A673 (cell line): ENCODE measurements at regions not wholly inside any gene's neighbourhood (a gene's known extent, or its start where the extent isn't known, plus 50 kb on each side); places are given as distances from the start of the nearest gene placed in this dataset.

Experiments
- BruUV-seq: library from RNA; stranded (reverse); fragments of 400-500 nt; replicated peaks from 2 replicates; lab custom pipeline; 2021; lab: Mats Ljungman, UMichigan
- CTCF ChIA-PET: fragments of 300-600 bp; sonication (Branson Sonifier 250); formaldehyde crosslinking; loops from one replicate; lab custom pipeline; 2022; ENCODE audit warnings: antibody characterized with exemption; lab: Charles Lee
- POLR2A ChIA-PET: fragments of 300-600 bp; sonication (Branson Sonifier 250); formaldehyde crosslinking; loops from one replicate; lab custom pipeline; 2022; ENCODE audit warnings: antibody characterized with exemption; ENCODE audit not compliant: low non-redundant PET; lab: Charles Lee
- DNase-seq: peaks from one replicate; pipeline ENCODE4 v3.0.0-alpha.2; 2015; ENCODE audit warnings: low spot score
- H3K27ac ChIP-seq: fragments of 200-600 bp; sonication (generic); 2 replicates; pipeline ENCODE4 v1.5.1; 2016; ENCODE audit warnings: mixed run types, low read depth, mild to moderate bottlenecking, mixed read lengths, antibody characterized with exemption, low read length; ENCODE audit not compliant: poor library complexity, severe bottlenecking
- H3K27me3 ChIP-seq: fragments of 200-600 bp; sonication (generic); replicated peaks from 2 replicates; pipeline ENCODE4 v1.6.1; 2017; ENCODE audit warnings: mixed run types, low read depth, mild to moderate bottlenecking, mixed read lengths, antibody characterized with exemption, low read length; ENCODE audit not compliant: insufficient read depth, poor library complexity
- H3K36me3 ChIP-seq: fragments of 200-600 bp; sonication (generic); 2 replicates; pipeline ENCODE4 v1.6.1; 2016; ENCODE audit warnings: mixed run types, mild to moderate bottlenecking, mixed read lengths, antibody characterized with exemption, low read length; ENCODE audit not compliant: insufficient read depth, poor library complexity, severe bottlenecking
- H3K4me1 ChIP-seq: fragments of 200-600 bp; sonication (generic); 2 replicates; pipeline ENCODE4 v1.6.1; 2017; ENCODE audit warnings: mixed run types, mild to moderate bottlenecking, mixed read lengths, antibody characterized with exemption, low read length; ENCODE audit not compliant: insufficient read depth, poor library complexity, severe bottlenecking
- H3K4me3 ChIP-seq: fragments of 200-600 bp; sonication (generic); 2 replicates; pipeline ENCODE4 v1.5.1; 2016; ENCODE audit warnings: low read depth, mixed run types, mild to moderate bottlenecking, mixed read lengths, low read length; ENCODE audit not compliant: poor library complexity, severe bottlenecking
- H3K9me3 ChIP-seq: fragments of 200-600 bp; sonication (generic); 2 replicates; pipeline ENCODE4 v1.6.1; 2016; ENCODE audit warnings: mixed run types, low read depth, mild to moderate bottlenecking, mixed read lengths, antibody characterized with exemption, low read length; ENCODE audit not compliant: poor library complexity, severe bottlenecking
- CTCF ChIP-seq: fragments of 300-800, 200-600 bp; sonication (generic); conservative IDR thresholded peaks from 2 replicates; pipeline ENCODE4 v1.5.1; 2017; ENCODE audit warnings: low read depth, mild to moderate bottlenecking, antibody characterized with exemption, low read length, moderate library complexity, mixed read lengths
- EZH2 ChIP-seq: fragments of 200-600 bp; sonication (generic); IDR thresholded peaks from 2 replicates; pipeline ENCODE4 v1.6.1; 2017; ENCODE audit warnings: borderline replicate concordance, low read depth, mild to moderate bottlenecking, mixed read lengths, antibody characterized with exemption, low read length; ENCODE audit not compliant: poor library complexity, severe bottlenecking
- intact Hi-C: fragments of 100-400 bp; cut with micrococcal nuclease; formaldehyde crosslinking; loops from one replicate; pipeline ENCODE4 v1.10.0; 2022; ENCODE audit not compliant: unreplicated experiment

GRCh38 chr14:95446470-95446869 is 70.0 kb downstream of the SYNE3 start:
- BruUV-seq: no TSS peak
- no peaks in the 10 kb centered on the region for H3K9me3 ChIP-seq
- intact Hi-C loops: no loop called here
- no peaks in the 10 kb centered on the region for H3K27me3 ChIP-seq
- H3K36me3 ChIP-seq: no peaks in the 10 kb centered on the region
- CTCF ChIA-PET: interaction anchor here (0.6 kb wide), 1 partner anchor 902 kb away, joined by 3 read pairs; no protein-coding TSS in a partner anchor
- no peak for TF ChIP-seq CTCF
- TF ChIP-seq EZH2: no peak
- H3K4me1 ChIP-seq: no peaks in the 10 kb centered on the region
- DNase-seq: no peak
- POLR2A ChIA-PET: interaction anchor here (0.5 to 0.6 kb wide), 2 partner anchors 19 to 58 kb away, joined by 4 to 9 read pairs; no protein-coding TSS in a partner anchor
- no peak overlapping the region for H3K27ac ChIP-seq
- H3K4me3 ChIP-seq: no peak overlapping the region

DNA sequence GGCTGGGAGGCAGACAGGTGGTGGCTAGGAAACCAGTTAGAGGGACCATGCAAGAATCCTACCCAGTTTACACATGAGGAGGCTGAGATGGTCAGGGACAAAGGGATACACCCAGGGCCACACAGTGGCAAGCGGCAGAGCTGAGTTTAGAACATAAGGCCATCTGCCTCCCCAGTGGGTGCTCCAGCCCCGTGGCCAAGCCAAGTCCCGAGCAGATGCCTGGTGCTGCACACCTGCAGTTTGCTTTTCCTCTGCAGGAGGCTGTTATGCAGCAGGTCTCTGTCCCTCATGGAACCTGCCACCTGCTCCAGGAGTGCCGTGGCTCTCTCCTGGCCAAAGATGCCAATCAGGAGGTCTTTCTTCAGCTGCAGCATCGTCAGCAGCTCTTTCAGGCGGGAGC is 70.8 kb downstream of the SYNE3 start:
- H3K27ac ChIP-seq: no peak overlapping the region
- BruUV-seq: no TSS peak
- intact Hi-C loops: no loop called here
- H3K27me3 ChIP-seq: no peaks in the 10 kb centered on the region
- TF ChIP-seq CTCF (no peak), EZH2 (no peak)
- no peaks in the 10 kb centered on the region for H3K4me1 ChIP-seq
- ChIA-PET CTCF (no interaction called here), POLR2A (no interaction called here)
- no peaks in the 10 kb centered on the region for H3K9me3 ChIP-seq
- H3K36me3 ChIP-seq: no peaks in the 10 kb centered on the region
- no peak overlapping the region for H3K4me3 ChIP-seq
- DNase-seq: no peak

GRCh38 chr14:95445161-95445560 is 71.3 kb downstream of the SYNE3 start:
- POLR2A ChIA-PET: no interaction called here
- Histone ChIP-seq H3K9me3 (no peaks in the 10 kb centered on the region), H3K4me1 (no peaks in the 10 kb centered on the region), H3K27me3 (no peaks in the 10 kb centered on the region), H3K36me3 (no peaks in the 10 kb centered on the region), H3K27ac (no peak overlapping the region), H3K4me3 (no peak overlapping the region)
- intact Hi-C loops: no loop called here
- no peak for DNase-seq
- TF ChIP-seq EZH2: no peak
- no peak for TF ChIP-seq CTCF
- BruUV-seq: no TSS peak
- CTCF ChIA-PET: no interaction called here
